Inferior parietal cortex (tissue), 1 donor: ENCODE measurements at regions not wholly inside any gene's neighbourhood (a gene's known extent, or its start where the extent isn't known, plus 50 kb on each side); places are given as distances from the start of the nearest gene placed in this dataset.

Experiments used
- DNase-seq: peaks from one replicate; pipeline ENCODE4 v3.0.0-alpha.2; 2016; ENCODE audit errors: extremely low spot score

DNA sequence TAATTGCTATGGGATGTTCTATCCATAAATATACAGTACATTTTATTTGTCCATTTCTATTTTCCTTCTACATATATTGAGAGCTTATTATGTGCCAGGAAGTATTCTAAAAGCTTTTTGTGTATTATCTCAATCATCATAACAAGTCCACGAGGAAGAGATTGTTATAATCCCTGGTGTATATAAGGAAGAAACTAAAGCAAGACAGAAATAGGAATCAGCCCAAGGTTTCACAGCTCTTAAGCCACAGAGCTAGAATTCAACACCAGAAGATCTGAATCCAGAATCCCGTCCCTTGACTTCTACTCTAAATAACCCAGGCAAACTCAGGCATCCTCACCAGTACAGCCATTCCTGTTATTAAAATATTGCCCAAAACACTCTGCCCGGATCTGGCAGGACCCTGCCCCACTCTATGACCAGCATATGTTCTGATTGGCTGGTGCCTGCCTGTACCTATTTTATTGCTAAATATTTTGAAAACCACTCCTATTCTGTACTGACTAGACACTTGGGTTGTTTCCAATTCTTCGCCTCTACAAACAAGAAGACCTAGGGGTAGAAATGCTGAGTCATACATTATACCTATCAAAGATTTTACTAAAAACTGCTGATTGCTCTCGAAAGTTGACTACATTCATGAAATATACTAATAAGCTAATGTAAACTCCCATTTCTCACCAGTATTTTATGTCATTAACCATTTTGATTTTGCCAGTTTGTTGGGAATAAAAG is 297.4 kb downstream of the ENC1 start:
- DNase-seq = no peak

DNA sequence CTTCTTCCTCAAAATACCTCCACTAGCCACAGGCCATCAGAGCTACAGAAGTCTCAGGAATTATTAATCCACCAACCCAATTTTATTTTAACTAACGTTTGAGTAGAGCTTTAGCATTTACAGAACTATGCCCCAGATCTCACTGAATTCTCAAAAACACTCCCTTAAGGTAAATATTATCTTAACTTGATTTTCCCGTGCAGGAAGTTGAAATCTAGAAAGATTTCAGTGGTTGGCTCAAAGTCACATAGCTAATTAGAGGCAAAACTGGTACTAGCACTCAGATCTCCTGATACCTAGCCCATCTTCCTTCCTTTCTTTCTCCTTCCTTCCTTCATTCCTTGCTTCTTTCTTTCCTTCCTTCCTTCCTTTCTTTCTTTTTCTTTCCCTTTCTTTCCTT is 298.3 kb downstream of the ENC1 start:
- DNase-seq = no peak

DNA sequence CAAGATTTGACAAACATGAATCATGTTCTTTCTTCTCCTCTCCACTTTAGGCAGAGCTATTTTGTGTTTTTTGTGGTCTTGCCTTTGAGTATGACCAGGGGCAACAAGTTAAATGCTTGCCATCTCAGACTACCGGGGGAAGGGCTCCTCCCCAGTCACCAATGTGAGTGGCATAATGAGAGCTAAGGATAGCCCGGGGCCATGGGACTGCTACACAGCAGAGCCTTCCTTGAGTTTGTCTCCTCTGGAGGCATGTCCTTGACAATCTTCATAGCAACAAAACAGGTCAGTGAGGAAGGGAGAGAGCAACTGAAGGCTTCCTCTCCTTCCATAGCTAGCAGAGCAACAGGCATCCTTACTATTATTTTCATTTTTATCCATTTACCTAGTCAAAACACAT is 299.3 kb downstream of the ENC1 start:
- no peak for DNase-seq

DNA sequence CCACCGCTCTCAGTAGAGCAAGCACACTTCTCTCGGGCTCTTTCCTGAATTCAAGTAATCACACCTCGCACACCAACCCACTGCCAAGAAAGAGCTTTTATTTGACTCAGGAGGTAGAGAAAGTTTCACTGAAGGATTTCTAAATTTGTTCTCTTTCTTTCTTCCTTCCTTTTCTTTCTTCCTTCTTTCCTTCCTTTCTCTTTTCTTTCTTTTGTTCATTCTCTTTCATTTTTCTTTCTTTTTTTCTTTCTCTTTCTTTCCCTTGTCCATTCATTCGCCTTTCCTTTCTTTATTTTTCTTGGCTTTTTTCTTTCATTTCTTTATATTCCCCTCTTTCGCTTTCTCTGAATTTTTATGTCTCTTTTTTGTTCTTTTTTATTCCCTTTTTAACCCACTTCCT is 300.1 kb downstream of the ENC1 start:
- no peak for DNase-seq

DNA sequence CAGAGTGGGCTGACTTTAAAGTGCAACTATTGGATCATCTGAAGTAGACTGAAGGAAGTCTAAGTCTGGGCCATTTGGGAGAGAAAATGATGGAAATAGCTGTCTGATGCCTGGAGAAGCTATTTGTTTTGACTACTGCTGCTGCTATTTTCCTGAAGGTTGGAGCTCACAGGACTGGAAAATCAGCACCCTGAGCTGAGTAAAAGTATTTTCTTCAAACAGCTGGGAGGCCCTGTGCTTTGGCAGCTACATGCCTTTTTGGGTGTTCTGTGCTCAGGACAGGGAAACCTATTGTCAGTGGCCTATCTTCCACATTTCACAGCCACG is 302.6 kb downstream of the ENC1 start:
- DNase-seq = no peak

DNA sequence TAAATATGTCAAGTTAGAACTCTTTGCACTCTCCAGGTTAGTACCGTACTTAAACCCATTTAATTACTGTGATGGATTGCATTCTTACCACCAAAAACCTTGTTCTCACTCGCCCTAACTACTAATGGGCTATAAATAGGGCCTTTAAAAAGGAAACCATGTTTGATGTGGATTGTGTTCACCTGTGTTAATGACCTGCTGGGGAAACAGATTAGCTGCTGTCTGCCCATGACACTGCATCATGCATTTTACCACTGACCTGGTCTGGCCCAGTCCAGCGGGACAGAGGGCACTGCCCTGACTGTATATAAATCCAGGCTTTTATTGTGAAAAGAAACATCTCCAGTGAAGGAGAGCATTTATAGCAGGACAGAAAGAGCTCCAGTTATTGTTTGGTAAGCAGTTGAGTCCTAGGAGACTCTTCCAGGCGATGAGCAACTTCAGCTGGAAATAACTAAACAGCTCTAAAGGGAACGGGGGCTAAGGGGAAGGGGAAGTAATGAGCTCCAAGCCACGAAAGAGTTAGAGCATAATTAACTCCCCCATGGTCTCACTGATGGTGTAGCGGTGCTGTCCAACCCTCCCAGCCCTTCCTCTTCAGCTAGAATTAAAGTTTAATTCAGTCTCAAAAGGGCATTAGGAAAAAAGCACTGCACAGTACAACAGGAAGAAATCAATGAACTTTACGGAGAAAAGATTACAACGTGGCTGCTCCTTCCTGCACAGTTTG is 303.1 kb downstream of the ENC1 start:
- no peak for DNase-seq

DNA sequence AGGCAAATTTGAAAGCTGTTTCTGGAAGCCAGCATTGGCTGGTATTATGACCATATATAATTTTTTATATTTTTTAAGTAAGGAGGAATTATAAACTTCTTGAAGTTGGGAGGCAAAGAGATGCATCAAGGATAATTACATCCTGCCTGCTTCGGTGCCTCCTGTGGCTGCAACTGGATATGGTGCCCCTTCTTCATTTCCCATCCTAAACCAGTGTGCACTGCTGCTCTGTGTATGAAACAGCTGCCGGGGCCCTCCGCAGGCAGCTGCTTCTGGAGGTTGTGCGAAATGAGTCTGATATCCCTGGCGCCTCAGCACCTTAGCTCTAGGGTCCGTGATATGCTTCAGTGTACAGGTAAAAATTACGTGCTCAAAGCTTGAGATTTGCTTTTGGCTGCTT is 304.2 kb downstream of the ENC1 start:
- no peak for DNase-seq

DNA sequence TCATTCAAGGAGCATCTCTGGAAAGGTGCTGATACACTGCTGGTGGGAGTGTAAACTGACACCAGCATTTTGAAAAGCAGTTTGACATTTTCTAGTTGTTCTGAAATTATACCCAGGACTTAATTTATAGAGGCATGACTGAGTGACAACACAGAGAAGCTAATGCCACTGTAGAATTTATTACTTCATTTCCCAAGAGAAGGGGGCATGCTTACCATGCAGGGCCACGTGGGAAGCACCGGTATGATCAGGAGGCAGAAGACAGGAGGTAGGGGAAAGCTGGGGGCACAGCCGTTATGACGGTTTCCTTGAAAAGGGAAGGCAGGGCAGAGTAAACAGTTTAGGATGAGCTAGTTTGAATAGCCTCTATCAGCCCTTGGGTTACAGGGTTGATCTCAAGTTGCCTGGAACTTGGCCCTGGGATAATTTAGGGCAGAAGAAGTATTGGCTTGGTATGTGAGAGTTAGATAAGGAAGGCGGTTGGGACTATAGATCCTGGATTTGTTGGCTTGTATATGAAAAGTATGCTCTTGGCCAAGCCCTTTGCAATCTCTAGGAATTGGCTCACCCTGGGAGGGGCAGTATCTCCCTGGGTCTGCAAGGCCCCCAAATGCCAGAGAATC is 305.7 kb downstream of the ENC1 start:
- DNase-seq = no peak

DNA sequence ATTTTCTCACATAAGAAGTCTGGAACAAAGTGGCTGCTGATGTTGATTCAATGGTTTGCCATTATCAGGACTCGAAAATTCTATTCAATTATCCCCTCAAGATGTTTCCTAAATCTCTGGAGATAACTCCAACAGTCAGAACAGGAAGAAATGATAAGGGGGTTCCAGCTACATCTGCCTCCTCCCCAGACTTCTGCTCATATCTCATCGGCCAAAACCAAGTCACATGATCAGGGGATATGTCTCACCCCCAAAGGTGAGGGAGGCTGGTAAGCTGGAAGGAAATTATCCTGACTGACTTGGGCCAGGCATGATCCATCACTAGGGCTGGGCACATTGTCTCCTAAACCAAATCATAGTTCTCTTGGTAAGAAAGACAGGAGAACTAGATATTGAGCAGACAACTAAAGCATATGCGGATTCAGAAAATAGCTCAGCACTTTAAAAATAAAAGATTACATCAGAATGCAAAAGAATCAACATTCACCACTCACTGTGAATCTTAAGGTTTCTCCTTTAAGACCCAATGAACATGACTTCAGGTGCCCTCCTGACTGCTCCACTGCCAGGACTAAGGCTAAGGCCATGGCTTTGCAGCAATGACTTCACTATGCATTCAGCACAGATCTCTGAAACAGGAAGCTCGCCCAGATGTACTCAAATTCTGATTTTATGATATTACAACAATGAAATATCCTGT is 306.3 kb downstream of the ENC1 start:
- DNase-seq = no peak

DNA sequence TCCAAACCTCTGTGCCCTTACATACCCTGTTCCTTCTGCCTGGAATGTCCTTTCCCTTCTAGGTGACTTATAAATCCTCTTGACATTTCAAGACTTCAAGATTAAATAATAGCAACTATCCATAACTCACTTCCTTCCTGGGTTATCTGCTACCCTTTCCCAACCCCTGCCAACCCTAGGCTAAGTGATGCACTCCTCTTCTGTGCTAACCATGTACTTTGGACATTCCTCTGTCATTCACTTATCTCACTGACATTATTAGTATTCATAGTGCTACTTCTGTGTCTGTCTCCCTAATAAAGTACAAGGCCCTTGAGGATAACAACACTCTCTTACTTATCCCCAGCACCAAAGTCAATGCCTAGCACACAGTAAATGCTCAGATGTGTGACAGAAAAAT is 307.1 kb downstream of the ENC1 start:
- no peak for DNase-seq

DNA sequence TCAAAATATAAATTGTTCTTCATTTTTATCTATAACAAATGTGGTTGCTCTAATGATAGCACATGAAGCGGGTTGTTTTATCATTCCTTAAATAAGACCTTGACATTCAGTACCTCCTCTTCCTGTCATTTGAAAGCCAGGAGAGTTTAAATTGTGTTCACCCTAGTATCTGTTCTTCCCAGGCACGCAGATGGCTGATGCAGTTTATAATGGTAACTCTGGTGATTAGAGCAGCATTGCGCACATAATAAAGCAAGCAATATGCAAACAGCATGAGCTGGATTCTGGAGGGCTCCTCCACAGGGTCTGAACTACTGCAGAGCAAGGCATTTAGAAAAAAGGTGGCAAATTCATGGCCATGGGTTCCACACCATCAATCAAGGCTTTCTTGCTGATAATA is 307.8 kb downstream of the ENC1 start:
- no peak for DNase-seq

DNA sequence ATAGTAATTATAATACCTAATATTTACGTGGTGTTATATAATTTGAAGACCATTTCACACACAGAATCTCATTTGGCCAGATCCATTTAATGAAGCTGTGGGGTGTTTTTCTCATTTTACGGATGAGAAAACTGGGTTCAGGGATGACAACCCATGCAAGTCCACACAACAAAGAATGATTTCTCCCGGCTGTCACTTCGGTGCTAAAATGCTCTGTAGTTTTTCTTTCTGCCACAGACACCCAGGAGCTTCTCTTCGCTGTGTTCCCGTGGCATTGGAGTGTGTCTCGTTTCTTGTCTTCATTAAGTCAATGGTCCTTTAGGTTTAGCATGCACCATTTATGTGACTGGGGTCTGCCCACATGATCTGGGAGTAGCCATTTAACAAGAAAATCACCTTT is 308.5 kb downstream of the ENC1 start:
- DNase-seq = no peak

DNA sequence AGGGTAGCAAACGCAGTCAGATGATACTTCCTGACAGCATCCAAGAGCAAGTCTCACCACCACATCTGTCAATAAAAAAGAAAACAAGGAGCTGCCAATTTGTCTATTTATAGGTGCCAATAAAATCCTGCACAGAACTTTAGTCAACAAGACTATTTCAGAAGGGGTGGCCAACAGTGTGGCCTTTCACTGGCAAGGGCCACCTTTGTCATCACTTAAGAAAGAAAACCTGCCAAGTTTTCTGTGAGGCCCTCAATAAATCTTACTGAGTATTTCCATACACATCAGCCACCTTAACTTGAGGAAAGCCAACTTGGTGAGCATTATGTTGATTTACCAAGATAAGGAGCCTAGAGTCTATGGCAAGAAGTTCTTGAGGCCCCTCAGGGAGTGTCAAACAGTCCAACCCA is 312.3 kb downstream of the ENC1 start:
- no peak for DNase-seq

DNA sequence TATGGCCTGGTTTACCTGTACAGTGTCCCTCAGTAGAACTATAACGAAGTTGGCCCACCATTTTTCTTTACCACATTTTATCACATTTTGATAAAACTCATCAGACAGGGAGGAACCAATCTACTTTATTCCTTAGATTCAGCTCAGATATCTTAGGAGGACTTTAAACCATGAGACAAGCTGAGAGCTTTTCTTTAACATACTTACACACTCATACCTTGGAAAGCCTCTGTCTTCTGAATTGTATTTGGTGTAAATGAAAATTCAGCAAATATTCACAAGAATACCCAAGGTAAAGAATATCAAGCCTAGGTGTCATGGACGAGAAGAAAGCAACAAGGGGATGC is 313.2 kb downstream of the ENC1 start:
- no peak for DNase-seq

DNA sequence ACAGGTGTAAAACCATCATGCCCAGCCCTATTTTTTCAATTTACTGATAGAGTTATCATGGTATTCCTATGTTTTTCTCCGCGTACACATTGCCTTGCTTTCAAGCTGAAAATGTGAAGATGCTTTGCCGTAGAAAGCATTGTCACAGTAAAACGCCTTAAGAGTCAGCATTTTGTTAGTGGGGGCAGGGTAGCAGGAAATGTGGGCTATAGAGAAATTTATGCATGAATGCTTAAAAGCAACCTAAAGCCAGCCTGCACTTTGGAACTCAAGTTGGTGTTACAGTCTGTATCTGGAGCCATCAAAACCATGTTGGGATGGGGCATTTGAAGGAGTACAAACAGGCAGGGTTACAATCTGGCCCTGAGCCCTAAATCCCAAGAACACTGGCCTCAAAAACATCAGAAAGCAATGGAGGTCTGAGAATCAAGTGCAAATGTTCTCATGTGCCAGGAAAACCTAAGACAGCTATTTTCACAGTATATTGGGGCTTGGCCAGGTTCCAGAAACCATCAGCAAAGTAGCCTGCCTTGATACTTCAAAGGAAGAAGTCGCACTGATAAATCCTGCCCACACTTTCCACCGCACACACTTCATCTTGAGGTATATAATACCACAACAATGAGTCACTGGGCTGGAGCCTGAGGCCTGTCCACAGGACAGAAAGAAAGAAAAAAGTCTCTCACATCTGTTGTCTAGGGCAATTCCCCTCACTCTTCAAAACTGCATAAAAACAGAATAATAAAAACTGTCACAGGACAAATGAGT is 313.8 kb downstream of the ENC1 start:
- DNase-seq = no peak

DNA sequence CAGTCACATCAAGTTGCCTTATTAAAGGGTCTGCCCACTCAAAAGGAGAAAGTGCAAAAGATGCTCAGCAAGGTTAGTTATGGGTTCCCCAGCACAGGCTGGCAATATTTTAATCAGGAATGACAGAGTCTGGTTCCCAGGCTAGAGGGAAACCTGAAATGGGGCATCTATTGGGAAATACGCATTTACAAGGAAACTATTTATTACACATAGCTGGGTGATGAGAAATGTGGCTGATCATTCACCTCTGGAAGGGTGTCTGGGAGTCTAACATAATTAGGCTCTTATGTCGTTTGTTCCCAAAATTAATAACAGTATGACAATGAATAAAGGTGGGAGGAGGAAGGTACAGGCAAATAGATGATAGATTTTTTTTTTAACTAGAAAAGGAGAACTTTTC is 314.7 kb downstream of the ENC1 start:
- no peak for DNase-seq

DNA sequence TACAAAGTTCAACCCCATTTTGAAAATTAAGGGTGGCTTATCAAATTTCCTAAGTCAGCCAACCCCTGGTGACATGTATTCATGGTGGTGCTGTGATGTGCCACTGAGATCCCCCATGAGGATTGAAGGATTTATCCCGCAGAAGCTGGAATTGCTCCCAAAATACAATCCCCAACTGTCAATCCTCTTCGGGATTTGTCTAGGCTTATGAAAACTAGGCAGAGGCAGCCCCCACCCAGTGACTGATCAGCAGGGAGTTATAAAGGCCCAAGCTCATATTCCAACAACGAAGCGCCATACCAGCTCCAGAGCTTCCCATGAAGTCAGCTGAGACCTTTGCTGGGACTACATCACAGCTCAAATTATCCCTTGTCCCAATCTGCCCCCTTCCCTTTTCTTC is 316.0 kb downstream of the ENC1 start:
- DNase-seq = no peak

DNA sequence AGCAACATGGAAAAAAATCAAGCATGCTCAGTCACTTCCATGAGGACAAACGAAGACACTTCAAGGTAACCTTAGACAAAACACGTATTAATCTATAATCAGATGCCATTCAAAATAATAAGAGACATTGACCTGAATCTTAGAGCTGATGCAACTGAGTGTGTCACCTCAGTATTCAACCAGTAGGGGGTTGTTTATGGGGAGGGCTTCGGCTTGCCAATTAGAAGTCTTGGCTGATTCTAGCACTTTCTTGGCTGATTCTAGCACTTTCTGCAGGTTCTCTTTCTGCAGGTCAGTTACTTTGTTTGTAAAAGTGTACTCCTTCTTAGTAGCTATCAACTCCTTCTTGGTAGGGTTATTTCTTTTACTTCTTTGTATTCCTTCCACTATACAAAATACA is 317.6 kb downstream of the ENC1 start:
- DNase-seq = no peak

DNA sequence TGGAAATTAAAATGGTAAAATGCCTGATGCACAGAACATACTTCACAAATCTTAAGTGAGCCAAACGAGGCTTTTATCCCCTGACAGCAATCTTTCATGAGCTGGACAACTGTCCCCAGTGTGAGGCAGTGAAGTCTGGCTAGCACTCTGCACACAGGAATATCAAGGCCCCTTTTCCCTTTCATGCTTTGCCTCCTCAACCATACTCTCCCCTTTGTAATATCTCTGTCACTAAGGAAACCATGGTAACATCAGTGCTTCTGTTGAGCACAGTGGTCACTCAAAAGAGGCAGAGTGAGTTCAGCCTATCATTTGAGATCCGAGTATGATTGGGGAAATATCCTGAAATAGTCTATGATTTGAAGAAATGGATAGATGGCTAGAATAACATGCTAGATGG is 318.3 kb downstream of the ENC1 start:
- DNase-seq = no peak

DNA sequence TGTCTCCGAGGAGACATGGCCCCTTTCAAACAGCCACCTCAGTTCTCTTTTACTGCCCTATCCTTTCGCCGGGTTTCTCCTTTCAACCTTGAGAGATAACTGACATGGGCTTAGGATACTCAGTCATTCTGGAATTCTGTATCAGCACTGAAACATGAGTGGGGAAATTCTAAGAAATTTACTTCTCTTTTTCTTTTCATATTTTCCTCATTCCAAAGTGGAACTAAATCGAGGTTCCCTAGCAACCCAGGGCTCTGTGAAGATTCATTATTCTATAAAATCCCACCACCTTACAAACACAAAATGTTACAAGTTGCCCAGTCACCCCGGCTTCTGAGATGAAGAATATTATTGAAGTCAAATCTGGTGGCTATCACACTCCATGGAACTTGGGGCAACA is 319.2 kb downstream of the ENC1 start:
- no peak for DNase-seq

DNA sequence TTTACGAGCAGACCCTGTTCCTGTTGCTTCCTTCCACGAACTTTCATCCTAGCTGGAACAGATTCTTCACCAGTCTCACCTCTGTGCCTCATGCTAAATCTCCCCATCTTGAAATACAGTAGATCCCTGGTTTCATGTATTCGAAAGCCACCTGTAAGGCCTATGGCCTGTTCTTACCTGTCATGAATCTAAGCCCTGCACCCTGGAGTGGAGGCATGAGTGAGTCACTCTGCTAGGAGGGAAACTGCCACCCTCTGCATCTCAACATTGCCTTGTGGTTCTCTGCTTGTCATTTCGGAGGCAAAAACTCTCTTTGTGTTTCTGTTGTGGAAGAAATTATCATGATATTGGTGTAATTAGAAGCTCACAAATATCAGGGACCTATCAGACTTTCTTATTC is 320.0 kb downstream of the ENC1 start:
- no peak for DNase-seq

DNA sequence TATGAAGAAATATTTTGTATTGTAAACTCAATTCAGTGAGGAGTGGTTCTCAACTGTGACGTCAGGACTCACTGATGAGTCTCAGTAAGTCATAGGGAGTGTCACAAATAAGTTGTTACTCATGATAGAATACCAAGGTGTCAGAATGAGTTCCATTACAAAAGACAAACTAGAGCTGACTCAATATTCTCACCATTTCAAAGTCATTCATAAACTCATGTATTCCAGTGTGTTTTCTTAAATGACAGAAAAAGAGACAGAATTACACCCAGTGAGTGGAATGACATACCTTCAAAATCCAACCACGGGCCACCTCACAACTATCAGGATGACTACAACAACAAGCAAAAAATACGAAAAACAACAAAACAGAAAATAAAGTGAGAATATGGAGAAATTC is 321.5 kb downstream of the ENC1 start:
- DNase-seq = no peak
